GM21737 (cell line): ENCODE measurements at regions not wholly inside any gene's neighbourhood (a gene's known extent, or its start where the extent isn't known, plus 50 kb on each side); places are given as distances from the start of the nearest gene placed in this dataset.
"Not testable (repeated sequence)": the region's sequence is repeated elsewhere in the genome, so short reads cannot be mapped to it uniquely, and the experiment has no call there.

Experiments used
- ATAC-seq: cut with Tn5 transposase; IDR thresholded peaks from one replicate; pipeline ENCODE4 v1.9.1; 2021; ENCODE audit warnings: mild to moderate bottlenecking, moderate library complexity; ENCODE audit not compliant: unreplicated experiment

DNA sequence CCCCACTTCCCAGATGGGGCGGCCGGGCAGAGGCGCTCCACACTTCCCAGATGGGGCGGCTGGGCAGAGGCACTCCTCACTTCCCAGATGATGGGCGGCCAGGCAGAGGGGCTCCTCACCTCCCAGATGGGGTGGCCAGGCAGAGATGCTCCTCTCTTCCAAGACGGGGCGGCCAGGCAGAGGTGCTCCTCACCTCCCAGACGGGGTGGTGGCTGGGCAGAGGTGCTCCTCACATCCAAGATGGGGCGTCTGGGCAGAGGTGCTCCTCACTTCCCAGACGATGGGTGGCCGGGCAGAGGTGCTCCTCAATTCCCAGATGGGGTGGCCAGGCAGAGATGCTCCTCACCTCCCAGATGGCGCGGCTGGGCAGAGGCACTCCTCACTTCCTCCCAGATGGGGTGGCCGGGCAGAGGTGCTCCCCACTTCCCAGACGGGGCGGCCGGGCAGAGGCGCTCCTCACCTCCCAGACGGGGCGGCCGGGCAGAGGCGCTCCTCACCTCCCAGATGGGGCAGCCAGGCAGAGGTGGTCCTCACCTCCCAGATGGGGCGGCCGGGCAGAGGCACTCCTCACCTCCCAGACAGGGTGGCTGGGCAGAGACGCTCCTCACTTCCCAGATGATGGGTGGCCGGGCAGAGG lies 275.2 kb downstream of the LIPI start:
- ATAC-seq: not testable (repeated sequence)

DNA sequence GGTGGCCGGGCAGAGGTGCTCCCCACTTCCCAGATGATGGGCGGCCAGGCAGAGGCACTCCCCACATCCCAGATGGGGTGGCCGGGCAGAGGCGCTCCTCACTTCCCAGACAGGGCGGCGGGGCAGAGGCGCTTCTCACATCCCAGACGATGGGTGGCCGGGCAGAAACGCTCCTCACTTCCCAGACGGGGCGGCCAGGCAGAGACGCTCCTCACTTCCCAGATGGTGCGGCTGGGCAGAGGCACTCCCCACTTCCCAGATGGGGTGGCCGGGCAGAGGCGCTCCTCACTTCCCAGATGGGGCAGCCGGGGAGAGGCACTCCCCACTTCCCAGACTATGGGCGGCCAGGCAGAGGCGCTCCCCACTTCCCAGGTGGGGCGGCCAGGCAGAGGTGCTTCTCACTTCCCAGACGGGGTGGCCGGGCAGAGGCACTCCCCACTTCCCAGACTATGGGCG lies 275.8 kb downstream of the LIPI start:
- not testable (repeated sequence) for ATAC-seq

GRCh38 chr21:13923175-13923574 lies 287.6 kb downstream of the LIPI start:
- not testable (repeated sequence) for ATAC-seq

DNA sequence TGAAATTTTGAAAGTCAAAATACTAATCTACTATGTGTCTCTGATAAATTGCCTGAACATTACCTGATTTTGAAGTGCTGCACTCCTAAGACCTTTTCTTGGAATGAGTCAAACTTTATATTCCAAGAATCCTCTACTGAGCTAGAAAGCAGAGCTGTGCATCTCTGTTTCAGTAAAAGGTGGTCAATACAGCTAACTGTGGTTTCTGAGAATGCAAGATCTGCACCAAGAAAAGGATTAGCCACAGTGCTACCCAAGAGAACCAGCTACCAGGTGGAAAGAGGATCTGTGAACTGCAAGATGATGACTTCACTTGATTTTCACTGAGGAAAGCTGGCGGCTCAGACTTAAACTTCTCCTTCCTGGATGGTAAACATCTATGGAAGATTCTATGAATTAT lies 289.3 kb downstream of the LIPI start:
- not testable (repeated sequence) for ATAC-seq

GRCh38 chr21:13907385-13907784 lies 297.8 kb downstream of the POTED start:
- not testable (repeated sequence) for ATAC-seq

GRCh38 chr21:13896596-13897247 lies 287.1 kb downstream of the POTED start:
- ATAC-seq: not testable (repeated sequence)

GRCh38 chr21:13893617-13894016 lies 284.0 kb downstream of the POTED start:
- ATAC-seq: not testable (repeated sequence)

DNA sequence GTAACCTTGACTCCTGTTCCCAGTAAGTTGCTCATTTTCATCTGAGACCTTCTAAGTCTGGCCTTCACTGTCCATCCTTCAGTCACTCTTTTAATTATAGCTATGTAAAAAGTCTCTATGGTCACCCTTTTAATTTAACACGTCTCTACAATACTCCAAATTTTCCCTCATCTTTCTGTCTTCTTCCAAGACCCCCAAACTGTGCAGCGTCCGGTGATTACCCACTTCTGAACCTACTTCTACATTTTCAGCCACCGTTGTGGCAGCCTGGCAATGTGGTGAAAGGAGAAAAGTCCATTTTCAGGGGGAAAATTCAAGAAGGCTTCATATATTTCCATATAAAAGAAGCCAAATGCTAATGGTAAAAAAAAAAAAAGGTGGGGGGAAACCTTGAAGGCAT lies 283.4 kb downstream of the POTED start:
- ATAC-seq: not testable (repeated sequence)

GRCh38 chr21:13892146-13892751 lies 282.7 kb downstream of the POTED start:
- ATAC-seq: not testable (repeated sequence)

DNA sequence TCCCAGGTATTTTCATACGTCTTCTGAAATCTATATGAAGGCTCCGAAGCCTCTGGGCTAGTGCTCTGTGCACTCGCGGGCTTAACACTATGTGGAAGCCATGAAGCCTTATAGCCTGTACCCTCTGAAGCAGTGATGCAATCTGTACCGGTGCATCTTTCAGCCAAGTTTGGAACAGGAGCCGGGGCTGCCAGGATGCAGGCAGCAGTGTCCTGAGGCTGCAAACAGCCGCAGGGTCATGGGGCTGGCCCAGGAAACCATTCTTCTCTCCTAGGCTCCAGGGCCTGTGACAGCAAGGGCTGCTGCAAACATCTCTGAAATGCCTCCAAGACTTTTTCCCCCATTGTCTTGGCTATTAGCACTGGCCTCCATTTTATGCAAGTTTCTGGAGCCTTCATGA lies 279.6 kb downstream of the POTED start:
- not testable (repeated sequence) for ATAC-seq

- ATAC-seq: not testable (repeated sequence)
Measured at GRCh38 chr21:13883641-13884395, 274.2 kb downstream of the POTED start.

- not testable (repeated sequence) for ATAC-seq
Measured at GRCh38 chr21:13877503-13877902, 267.9 kb downstream of the POTED start.

DNA sequence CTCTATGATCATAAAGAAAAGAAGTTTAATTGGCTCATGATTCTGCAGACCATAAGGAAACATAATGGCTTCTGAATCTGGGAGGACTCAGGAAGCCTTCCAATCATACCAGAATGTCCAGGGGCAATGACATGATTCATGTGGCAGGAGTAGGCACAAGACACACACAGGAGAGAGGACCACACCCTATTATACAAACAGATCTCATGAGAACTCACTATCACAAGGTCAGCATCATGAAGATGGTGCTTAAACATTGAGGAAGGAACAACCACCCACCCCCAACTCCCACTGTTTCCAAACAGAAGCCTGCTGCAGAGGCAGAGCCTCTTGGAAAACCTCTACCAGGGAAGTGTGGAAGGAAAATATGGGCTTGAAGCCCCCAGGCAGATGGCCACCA lies 267.4 kb downstream of the POTED start:
- not testable (repeated sequence) for ATAC-seq

- ATAC-seq: not testable (repeated sequence)
Measured at GRCh38 chr21:13874001-13874400, 264.4 kb downstream of the POTED start.

GRCh38 chr21:13854638-13855037 lies 245.1 kb downstream of the POTED start:
- no peak for ATAC-seq

DNA sequence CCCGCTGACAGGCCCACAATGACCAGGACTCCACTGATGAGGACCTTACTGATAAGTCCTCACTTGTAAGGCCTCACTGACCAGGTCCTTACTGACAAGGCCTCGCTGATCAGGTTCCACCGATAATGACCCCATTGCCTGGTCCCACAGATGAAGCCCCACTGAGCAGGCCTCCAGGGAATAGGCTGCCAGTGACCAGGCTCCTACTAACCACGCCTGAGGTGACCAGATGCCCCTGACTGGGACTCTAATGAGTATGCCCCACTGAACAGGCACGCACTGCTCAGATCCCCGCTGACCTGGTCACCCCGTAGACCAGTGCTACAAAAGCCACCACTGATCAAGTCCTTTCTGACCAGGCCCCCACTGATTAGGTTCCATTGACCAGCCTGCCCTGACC lies 241.2 kb downstream of the POTED start:
- not testable (repeated sequence) for ATAC-seq

- not testable (repeated sequence) for ATAC-seq
Measured at GRCh38 chr21:13849489-13849888, 239.9 kb downstream of the POTED start.

- ATAC-seq: not testable (repeated sequence)
Measured at GRCh38 chr21:13846718-13847117, 237.1 kb downstream of the POTED start.

GRCh38 chr21:13844574-13844973 lies 235.0 kb downstream of the POTED start:
- not testable (repeated sequence) for ATAC-seq

DNA sequence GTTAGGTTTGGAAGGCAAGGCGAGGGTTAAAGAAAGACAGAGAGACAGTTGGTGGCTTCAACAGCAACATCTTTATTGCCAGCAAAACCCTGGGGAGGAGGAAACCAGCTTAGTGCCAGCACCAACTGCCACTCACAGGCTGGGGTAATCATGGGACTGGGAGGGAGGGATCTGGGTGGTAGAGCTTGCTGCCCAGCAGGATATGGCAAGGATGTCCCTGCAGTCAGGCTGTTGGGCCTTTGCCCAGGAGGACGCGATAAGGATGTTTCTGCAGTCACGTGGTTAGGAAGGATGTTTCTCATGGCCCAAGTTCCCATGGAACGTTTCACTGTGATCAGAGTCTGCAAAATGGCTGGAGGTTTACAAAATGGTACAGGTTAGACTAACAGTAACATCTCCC lies 233.5 kb downstream of the POTED start:
- ATAC-seq: not testable (repeated sequence)

GRCh38 chr21:13827666-13828065 lies 218.1 kb downstream of the POTED start:
- ATAC-seq: not testable (repeated sequence)
